MCF 10A (cell line): ENCODE measurements at regions not wholly inside any gene's neighbourhood (a gene's known extent, or its start where the extent isn't known, plus 50 kb on each side); places are given as distances from the start of the nearest gene placed in this dataset.
"Not testable (repeated sequence)": the region's sequence is repeated elsewhere in the genome, so short reads cannot be mapped to it uniquely, and the experiment has no call there.

Source experiments
- BruUV-seq: library from RNA; stranded (reverse); fragments of 400-500 nt; replicated peaks from 2 replicates; lab custom pipeline; 2021; lab: Mats Ljungman, UMichigan
- CTCF ChIA-PET: fragments of 300-600 bp; sonication (Branson Sonifier 250); formaldehyde crosslinking; extraction: SDS; loops from one replicate; lab custom pipeline; 2021; ENCODE audit warnings: antibody characterized with exemption, inconsistent platforms; lab: Yijun Ruan, JAX
- POLR2A ChIA-PET: fragments of 300-600, 350-650 bp; sonication (Branson Sonifier 250); formaldehyde crosslinking; extraction: SDS; loops from one replicate; lab custom pipeline; 2020; ENCODE audit warnings: antibody characterized with exemption, inconsistent platforms; lab: Yijun Ruan, JAX
- DNase-seq: peaks from one replicate; pipeline ENCODE4 v3.0.0-alpha.2; 2018; ENCODE audit not compliant: unreplicated experiment
- H3K27ac Mint-ChIP-seq: one replicate; pipeline ENCODE4 v1.8.0; 2022; ENCODE audit warnings: mild to moderate bottlenecking, low read depth, mixed read lengths; ENCODE audit not compliant: unreplicated experiment
- H3K27me3 Mint-ChIP-seq: one replicate; pipeline ENCODE4 v1.8.0; 2022; ENCODE audit warnings: mixed read lengths; ENCODE audit not compliant: insufficient read depth, unreplicated experiment
- H3K36me3 Mint-ChIP-seq: one replicate; pipeline ENCODE4 v1.8.0; 2022; ENCODE audit warnings: mild to moderate bottlenecking, moderate library complexity, mixed read lengths; ENCODE audit not compliant: insufficient read depth, unreplicated experiment
- H3K4me1 Mint-ChIP-seq: one replicate; pipeline ENCODE4 v1.8.0; 2022; ENCODE audit warnings: mixed read lengths; ENCODE audit not compliant: insufficient read depth, unreplicated experiment
- H3K4me3 Mint-ChIP-seq: one replicate; pipeline ENCODE4 v1.8.0; 2022; ENCODE audit warnings: mild to moderate bottlenecking, moderate library complexity, mixed read lengths; ENCODE audit not compliant: unreplicated experiment
- H3K9me3 Mint-ChIP-seq: one replicate; pipeline ENCODE4 v1.8.0; 2022; ENCODE audit warnings: mixed read lengths; ENCODE audit not compliant: unreplicated experiment
- intact Hi-C: fragments of 100-400 bp; cut with micrococcal nuclease; formaldehyde crosslinking; loops from 2 replicates; pipeline ENCODE4 v1.14.1; 2022
- TF ChIP-seq, protein P1 (sequence below): fragments of 200-600 bp; IDR thresholded peaks from one replicate; pipeline ENCODE4 v1.8.0; 2022; ENCODE audit warnings: antibody characterized with exemption, mild to moderate bottlenecking; ENCODE audit not compliant: unreplicated experiment

DNA sequence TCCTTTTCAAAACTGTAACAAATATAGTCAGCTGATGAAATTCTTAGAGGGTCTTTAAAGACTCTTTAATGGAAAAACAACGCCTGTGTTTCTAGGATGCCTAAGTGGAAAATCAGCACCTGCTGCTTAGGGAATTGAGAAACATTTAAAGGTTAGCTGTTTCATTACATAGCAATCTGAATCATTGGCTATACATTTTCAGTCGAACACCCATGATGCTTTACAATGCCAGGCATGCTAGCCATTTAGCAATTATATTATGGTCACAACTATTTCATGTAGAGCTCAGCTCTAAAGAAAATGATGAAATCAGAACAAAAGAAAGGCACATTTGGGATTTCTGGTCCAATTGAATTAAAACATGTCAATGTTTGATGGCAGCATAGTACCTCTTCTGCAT is 270.3 kb upstream of the SYNCRIP start:
- Mint-ChIP-seq H3K9me3 (no peaks in the 10 kb centered on the region), H3K27me3 (peaks cover 2% of the 10 kb centered on the region), H3K4me1 (no peaks in the 10 kb centered on the region), H3K36me3 (no peaks in the 10 kb centered on the region), H3K27ac (no peak overlapping the region), H3K4me3 (no peak overlapping the region)
- intact Hi-C loops = no loop called here
- no TSS peak for BruUV-seq
- TF ChIP-seq, protein P1, sequence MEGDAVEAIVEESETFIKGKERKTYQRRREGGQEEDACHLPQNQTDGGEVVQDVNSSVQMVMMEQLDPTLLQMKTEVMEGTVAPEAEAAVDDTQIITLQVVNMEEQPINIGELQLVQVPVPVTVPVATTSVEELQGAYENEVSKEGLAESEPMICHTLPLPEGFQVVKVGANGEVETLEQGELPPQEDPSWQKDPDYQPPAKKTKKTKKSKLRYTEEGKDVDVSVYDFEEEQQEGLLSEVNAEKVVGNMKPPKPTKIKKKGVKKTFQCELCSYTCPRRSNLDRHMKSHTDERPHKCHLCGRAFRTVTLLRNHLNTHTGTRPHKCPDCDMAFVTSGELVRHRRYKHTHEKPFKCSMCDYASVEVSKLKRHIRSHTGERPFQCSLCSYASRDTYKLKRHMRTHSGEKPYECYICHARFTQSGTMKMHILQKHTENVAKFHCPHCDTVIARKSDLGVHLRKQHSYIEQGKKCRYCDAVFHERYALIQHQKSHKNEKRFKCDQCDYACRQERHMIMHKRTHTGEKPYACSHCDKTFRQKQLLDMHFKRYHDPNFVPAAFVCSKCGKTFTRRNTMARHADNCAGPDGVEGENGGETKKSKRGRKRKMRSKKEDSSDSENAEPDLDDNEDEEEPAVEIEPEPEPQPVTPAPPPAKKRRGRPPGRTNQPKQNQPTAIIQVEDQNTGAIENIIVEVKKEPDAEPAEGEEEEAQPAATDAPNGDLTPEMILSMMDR = no peak
- CTCF ChIA-PET = interaction anchor here (3.3 kb wide), 1 partner anchor 9 kb away, joined by 16 read pairs; no protein-coding TSS in a partner anchor
- DNase-seq = no peak
- POLR2A ChIA-PET = no interaction called here

DNA sequence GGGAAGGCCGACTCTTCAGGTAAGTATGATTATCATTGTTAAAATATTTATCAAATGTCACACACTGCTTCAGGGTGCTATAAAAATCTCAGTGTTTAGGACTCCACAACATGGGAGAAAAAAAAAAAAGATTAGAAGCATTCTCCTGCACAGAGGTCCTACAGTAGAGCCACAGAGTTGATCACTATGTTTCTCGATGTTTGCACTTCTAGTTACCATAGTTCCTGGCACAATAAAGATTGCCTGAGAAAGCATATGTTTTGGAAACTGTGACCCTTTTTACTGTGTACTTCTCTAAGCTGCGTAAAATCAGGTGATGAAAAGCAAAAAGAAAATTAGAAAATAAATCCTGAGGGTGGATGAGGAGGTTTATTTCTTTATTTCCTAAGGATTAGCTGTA is 269.9 kb upstream of the SYNCRIP start:
- H3K27me3 Mint-ChIP-seq = peaks cover 6% of the 10 kb centered on the region
- no TSS peak for BruUV-seq
- H3K27ac Mint-ChIP-seq = no peak overlapping the region
- H3K4me3 Mint-ChIP-seq = no peak overlapping the region
- TF ChIP-seq, protein P1 = no peak
- intact Hi-C loops = no loop called here
- DNase-seq = no peak
- H3K36me3 Mint-ChIP-seq = no peaks in the 10 kb centered on the region
- CTCF ChIA-PET = interaction anchor here (3.3 kb wide), 1 partner anchor 9 kb away, joined by 16 read pairs; no protein-coding TSS in a partner anchor
- POLR2A ChIA-PET = no interaction called here
- no peaks in the 10 kb centered on the region for H3K9me3 Mint-ChIP-seq
- no peaks in the 10 kb centered on the region for H3K4me1 Mint-ChIP-seq

DNA sequence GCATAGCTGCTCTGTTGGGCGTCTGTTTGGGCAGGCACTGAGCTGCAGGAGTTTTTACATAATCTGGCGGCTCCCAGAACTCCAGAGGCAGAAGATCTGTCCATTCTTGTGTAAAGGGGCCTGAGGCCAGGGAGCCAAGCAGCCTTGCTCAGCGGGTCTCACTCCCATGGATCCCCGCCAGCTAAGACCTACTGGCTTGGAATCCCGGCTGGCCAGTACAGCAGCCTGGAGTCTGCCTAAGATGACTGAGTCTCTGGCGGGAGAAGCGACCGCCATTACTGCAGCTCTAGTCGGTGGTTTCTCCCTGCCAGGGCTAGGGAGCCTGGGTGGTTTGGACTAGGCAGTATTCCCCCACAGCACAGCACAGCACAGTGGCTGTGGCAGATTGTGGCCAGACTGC is 268.4 kb upstream of the SYNCRIP start:
- no peaks in the 10 kb centered on the region for H3K9me3 Mint-ChIP-seq
- TF ChIP-seq, protein P1 = no peak
- H3K27ac Mint-ChIP-seq = no peak overlapping the region
- H3K27me3 Mint-ChIP-seq = peaks cover 21% of the 10 kb centered on the region
- no peak overlapping the region for H3K4me3 Mint-ChIP-seq
- DNase-seq = no peak
- H3K36me3 Mint-ChIP-seq = no peaks in the 10 kb centered on the region
- no peaks in the 10 kb centered on the region for H3K4me1 Mint-ChIP-seq
- intact Hi-C loops = no loop called here
- ChIA-PET POLR2A (no interaction called here), CTCF (interaction anchor here (0.6 to 3.3 kb wide), 2 partner anchors 11 to 1379 kb away, joined by 3 to 16 read pairs; no protein-coding TSS in a partner anchor)
- no TSS peak for BruUV-seq

DNA sequence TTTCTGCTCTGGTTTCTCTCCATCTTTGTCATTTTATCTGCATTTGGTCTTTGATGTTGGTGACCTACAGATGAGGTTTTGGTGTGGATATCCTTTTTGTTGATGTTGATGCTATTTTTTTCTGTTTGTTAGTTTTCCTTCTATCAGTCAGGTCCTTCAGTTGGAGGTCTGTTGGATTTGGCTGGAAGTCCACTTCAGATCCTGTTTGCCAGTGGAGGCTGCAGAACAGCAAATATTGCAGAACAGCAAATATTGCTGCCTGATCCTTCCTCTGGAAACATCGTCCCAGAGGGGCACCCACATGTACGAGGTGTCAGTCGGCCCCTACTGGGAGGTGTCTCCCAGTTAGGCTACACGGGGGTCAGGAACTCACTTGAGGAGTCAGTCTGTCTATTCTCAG is 265.4 kb upstream of the SYNCRIP start:
- peaks cover 28% of the 10 kb centered on the region for H3K27me3 Mint-ChIP-seq
- H3K4me1 Mint-ChIP-seq, H3K9me3 Mint-ChIP-seq, intact Hi-C loops, H3K27ac Mint-ChIP-seq, CTCF ChIA-PET, H3K4me3 Mint-ChIP-seq, H3K36me3 Mint-ChIP-seq, POLR2A ChIA-PET, BruUV-seq, DNase-seq: not testable (repeated sequence)

DNA sequence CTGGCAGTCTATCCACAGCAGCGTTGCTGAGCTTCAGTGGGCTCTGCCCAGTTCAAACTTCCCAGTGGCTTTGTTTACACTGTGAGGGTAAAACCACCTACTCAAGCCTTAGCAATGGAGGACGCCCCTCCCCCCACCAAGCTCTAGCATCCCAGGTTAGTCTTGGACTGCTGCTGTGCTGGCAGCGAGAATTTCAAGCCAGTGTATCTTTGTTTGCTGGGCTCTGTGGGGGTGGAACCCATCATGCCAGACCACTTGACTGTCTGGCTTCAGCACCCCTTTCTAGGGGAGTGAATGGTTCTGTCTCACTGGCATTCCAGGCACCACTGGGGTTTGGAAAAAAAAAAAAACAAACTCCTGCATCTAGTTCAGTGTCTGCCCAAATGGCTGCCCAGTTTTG is 249.7 kb upstream of the SYNCRIP start:
- intact Hi-C loops = no loop called here
- no TSS peak for BruUV-seq
- H3K4me3 Mint-ChIP-seq = no peak overlapping the region
- TF ChIP-seq, protein P1 = no peak
- H3K9me3 Mint-ChIP-seq = peaks cover 23% of the 10 kb centered on the region
- DNase-seq = no peak
- H3K27me3 Mint-ChIP-seq = no peaks in the 10 kb centered on the region
- no peak overlapping the region for H3K27ac Mint-ChIP-seq
- CTCF ChIA-PET = no interaction called here
- POLR2A ChIA-PET = no interaction called here
- no peaks in the 10 kb centered on the region for H3K36me3 Mint-ChIP-seq
- H3K4me1 Mint-ChIP-seq = no peaks in the 10 kb centered on the region
